ENCODE measurements at regions not wholly inside any gene's neighbourhood (a gene's known extent, or its start where the extent isn't known, plus 50 kb on each side); places are given as distances from the start of the nearest gene placed in this dataset.

- no peak for TF ChIP-seq POLR2A (IDR thresholded peaks at IDR 0.05)
- no peak for TF ChIP-seq CTCF (IDR thresholded peaks at IDR 0.05)
These were observed 428.4 kb upstream of the GOLIM4 start for GRCh38 chr3:168524129-168524528.

Data from testis (tissue), 2 donors.